ENCODE measurements at regions not wholly inside any gene's neighbourhood (a gene's known extent, or its start where the extent isn't known, plus 50 kb on each side); places are given as distances from the start of the nearest gene placed in this dataset.

DNA sequence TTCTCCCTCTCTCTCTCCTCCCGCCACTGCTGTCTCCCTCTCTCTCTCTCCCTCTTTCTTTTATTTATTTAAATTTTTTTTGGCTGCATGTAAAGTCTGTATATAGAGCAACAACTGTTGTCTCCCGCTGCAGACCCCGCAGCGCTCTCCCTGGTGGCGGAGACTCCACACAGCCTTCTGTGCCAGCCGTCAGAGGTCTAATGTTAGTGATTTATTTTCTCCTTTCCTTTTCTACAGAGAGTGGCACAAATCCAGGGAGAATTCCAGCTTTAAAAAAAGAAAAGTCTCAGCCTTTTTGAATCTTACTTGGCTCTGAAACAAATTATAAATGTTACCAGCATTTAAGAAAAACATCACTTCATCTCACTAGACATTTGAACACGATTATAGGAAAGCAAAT, 106.2 kb downstream of the FAM9B start:
- H3K79me2 ChIP-seq (replicated peaks; ENCODE audit: insufficient read depth, low read length) = no peaks in the 10 kb centered on the region
- no peaks in the 10 kb centered on the region for H3F3A ChIP-seq (ENCODE audit: insufficient read depth, low read length, poor library complexity, severe bottlenecking)
- H3K9ac ChIP-seq (ENCODE audit: low read length) = no peak overlapping the region
- no peak overlapping the region for H3K4me2 ChIP-seq (ENCODE audit: low read length)
- H3K9me2 ChIP-seq (ENCODE audit: insufficient read depth, low read length) = no peaks in the 10 kb centered on the region
- H3K4me3 ChIP-seq (ENCODE audit: low read length) = no peak overlapping the region
- TF ChIP-seq, protein P1, sequence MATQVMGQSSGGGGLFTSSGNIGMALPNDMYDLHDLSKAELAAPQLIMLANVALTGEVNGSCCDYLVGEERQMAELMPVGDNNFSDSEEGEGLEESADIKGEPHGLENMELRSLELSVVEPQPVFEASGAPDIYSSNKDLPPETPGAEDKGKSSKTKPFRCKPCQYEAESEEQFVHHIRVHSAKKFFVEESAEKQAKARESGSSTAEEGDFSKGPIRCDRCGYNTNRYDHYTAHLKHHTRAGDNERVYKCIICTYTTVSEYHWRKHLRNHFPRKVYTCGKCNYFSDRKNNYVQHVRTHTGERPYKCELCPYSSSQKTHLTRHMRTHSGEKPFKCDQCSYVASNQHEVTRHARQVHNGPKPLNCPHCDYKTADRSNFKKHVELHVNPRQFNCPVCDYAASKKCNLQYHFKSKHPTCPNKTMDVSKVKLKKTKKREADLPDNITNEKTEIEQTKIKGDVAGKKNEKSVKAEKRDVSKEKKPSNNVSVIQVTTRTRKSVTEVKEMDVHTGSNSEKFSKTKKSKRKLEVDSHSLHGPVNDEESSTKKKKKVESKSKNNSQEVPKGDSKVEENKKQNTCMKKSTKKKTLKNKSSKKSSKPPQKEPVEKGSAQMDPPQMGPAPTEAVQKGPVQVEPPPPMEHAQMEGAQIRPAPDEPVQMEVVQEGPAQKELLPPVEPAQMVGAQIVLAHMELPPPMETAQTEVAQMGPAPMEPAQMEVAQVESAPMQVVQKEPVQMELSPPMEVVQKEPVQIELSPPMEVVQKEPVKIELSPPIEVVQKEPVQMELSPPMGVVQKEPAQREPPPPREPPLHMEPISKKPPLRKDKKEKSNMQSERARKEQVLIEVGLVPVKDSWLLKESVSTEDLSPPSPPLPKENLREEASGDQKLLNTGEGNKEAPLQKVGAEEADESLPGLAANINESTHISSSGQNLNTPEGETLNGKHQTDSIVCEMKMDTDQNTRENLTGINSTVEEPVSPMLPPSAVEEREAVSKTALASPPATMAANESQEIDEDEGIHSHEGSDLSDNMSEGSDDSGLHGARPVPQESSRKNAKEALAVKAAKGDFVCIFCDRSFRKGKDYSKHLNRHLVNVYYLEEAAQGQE (IDR thresholded peaks at IDR 0.05; ENCODE audit: borderline replicate concordance) = no peak
- TF ChIP-seq MXI1 (conservative IDR thresholded peaks at IDR 0.05; ENCODE audit: poor library complexity, severe bottlenecking) = no peak
- TF ChIP-seq, protein P2, sequence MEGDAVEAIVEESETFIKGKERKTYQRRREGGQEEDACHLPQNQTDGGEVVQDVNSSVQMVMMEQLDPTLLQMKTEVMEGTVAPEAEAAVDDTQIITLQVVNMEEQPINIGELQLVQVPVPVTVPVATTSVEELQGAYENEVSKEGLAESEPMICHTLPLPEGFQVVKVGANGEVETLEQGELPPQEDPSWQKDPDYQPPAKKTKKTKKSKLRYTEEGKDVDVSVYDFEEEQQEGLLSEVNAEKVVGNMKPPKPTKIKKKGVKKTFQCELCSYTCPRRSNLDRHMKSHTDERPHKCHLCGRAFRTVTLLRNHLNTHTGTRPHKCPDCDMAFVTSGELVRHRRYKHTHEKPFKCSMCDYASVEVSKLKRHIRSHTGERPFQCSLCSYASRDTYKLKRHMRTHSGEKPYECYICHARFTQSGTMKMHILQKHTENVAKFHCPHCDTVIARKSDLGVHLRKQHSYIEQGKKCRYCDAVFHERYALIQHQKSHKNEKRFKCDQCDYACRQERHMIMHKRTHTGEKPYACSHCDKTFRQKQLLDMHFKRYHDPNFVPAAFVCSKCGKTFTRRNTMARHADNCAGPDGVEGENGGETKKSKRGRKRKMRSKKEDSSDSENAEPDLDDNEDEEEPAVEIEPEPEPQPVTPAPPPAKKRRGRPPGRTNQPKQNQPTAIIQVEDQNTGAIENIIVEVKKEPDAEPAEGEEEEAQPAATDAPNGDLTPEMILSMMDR (IDR thresholded peaks at IDR 0.05; ENCODE audit: poor library complexity, severe bottlenecking) = no peak
- no peak for TF ChIP-seq EZH2 (IDR thresholded peaks at IDR 0.05; ENCODE audit: borderline replicate concordance, insufficient read depth, low read length, poor library complexity, severe bottlenecking)
- TF ChIP-seq EP300 (conservative IDR thresholded peaks at IDR 0.05; ENCODE audit: poor library complexity, severe bottlenecking) = no peak
- TF ChIP-seq SMC3 (conservative IDR thresholded peaks at IDR 0.05; ENCODE audit: poor library complexity) = no peak
- TF ChIP-seq POLR2AphosphoS5 (IDR thresholded peaks at IDR 0.05) = no peak
- TF ChIP-seq RAD21 (conservative IDR thresholded peaks at IDR 0.05) = no peak
- no peak for TF ChIP-seq TAF1 (IDR thresholded peaks at IDR 0.05; ENCODE audit: low read depth)
- H3K36me3 ChIP-seq (ENCODE audit: insufficient read depth, low read length) = no peaks in the 10 kb centered on the region
- H3K27me3 ChIP-seq (ENCODE audit: insufficient read depth, low read depth, low read length) = no peaks in the 10 kb centered on the region
- H3K27ac ChIP-seq (ENCODE audit: low read length) = no peak overlapping the region
- H3K9me3 ChIP-seq (ENCODE audit: low read length) = no peaks in the 10 kb centered on the region
- no peaks in the 10 kb centered on the region for H4K20me1 ChIP-seq (ENCODE audit: insufficient read depth)
- H2AFZ ChIP-seq (ENCODE audit: low read depth, low read length) = no peak overlapping the region

DNA sequence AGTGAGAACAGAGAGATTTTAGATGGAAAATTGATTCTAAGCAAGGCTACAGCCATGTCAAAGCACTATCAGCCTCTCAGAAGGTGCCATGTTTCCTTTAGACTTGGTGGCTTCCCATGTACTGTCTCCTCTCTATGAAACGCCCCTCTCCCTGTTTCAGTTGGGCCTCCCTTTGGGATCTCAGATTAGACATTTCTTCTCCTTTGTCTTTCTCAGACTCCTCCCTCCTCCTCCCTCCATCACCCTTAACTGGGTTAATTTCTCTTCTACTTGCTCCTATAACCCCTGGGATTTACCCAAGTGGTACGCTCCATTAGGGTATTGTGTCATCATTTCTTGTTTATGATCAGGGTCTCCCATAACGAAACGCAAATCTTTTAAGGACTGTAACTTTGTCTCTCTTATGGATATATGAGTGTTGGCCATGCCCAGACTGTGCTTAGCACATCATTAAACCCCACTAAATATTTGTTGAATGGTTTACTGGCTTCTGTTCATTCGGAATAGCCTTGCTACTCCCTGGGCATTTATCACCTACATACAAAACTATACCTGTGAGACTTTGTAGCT, 106.8 kb downstream of the FAM9B start:
- Histone ChIP-seq H3F3A (ENCODE audit: insufficient read depth, low read length, poor library complexity, severe bottlenecking) (no peaks in the 10 kb centered on the region), H4K20me1 (ENCODE audit: insufficient read depth) (no peaks in the 10 kb centered on the region), H3K79me2 (replicated peaks; ENCODE audit: insufficient read depth, low read length) (no peaks in the 10 kb centered on the region), H3K9ac (ENCODE audit: low read length) (no peak overlapping the region), H3K9me3 (ENCODE audit: low read length) (no peaks in the 10 kb centered on the region), H3K4me2 (ENCODE audit: low read length) (no peak overlapping the region), H3K9me2 (ENCODE audit: insufficient read depth, low read length) (no peaks in the 10 kb centered on the region), H3K27ac (ENCODE audit: low read length) (no peak overlapping the region), H3K36me3 (ENCODE audit: insufficient read depth, low read length) (no peaks in the 10 kb centered on the region), H3K27me3 (ENCODE audit: insufficient read depth, low read depth, low read length) (no peaks in the 10 kb centered on the region), H2AFZ (ENCODE audit: low read depth, low read length) (no peak overlapping the region), H3K4me3 (ENCODE audit: low read length) (no peak overlapping the region)
- TF ChIP-seq MXI1 (conservative IDR thresholded peaks at IDR 0.05; ENCODE audit: poor library complexity, severe bottlenecking) = no peak
- TF ChIP-seq, protein P1 (IDR thresholded peaks at IDR 0.05; ENCODE audit: borderline replicate concordance) = no peak
- TF ChIP-seq EZH2 (IDR thresholded peaks at IDR 0.05; ENCODE audit: borderline replicate concordance, insufficient read depth, low read length, poor library complexity, severe bottlenecking) = no peak
- TF ChIP-seq EP300 (conservative IDR thresholded peaks at IDR 0.05; ENCODE audit: poor library complexity, severe bottlenecking) = no peak
- no peak for TF ChIP-seq SMC3 (conservative IDR thresholded peaks at IDR 0.05; ENCODE audit: poor library complexity)
- no peak for TF ChIP-seq POLR2AphosphoS5 (IDR thresholded peaks at IDR 0.05)
- TF ChIP-seq TAF1 (IDR thresholded peaks at IDR 0.05; ENCODE audit: low read depth) = no peak
- no peak for TF ChIP-seq RAD21 (conservative IDR thresholded peaks at IDR 0.05)
- TF ChIP-seq, protein P2 (IDR thresholded peaks at IDR 0.05; ENCODE audit: poor library complexity, severe bottlenecking) = no peak

Measured in neural cell (in vitro differentiated cells).